HCT116 (cell line): ENCODE measurements at regions not wholly inside any gene's neighbourhood (a gene's known extent, or its start where the extent isn't known, plus 50 kb on each side); places are given as distances from the start of the nearest gene placed in this dataset.

Experiments
- ATAC-seq: fragments of 200-7000 bp; cut with Tn5 transposase; 2 replicates; pipeline ENCODE4 v1.9.1; 2020; ENCODE audit warnings: mild to moderate bottlenecking, moderate library complexity
- BruUV-seq: library from RNA; stranded (reverse); fragments of 400-500 nt; replicated peaks from 2 replicates; lab custom pipeline; 2021; lab: Mats Ljungman, UMichigan
- CTCF ChIA-PET: fragments of 300-600 bp; sonication (Branson Sonifier 250); formaldehyde crosslinking; loops from one replicate; lab custom pipeline; 2021; ENCODE audit warnings: antibody characterized with exemption; lab: Charles Lee
- POLR2A ChIA-PET: fragments of 300-600, 350-600 bp; sonication (Branson Sonifier 250); formaldehyde crosslinking; loops from one replicate; lab custom pipeline; 2021; ENCODE audit warnings: antibody characterized with exemption; lab: Charles Lee
- RAD21 ChIA-PET, 2 experiments: fragments of 300-600 bp; sonication (Branson Sonifier 250); formaldehyde crosslinking; loops; one replicate each; lab custom pipeline; 2023; ENCODE audit warnings: low total read pairs in 2 of 2; ENCODE audit not compliant: uncharacterized antibody in 2 of 2, unreplicated experiment in 2 of 2, low non-redundant PET in 1 of 2; lab: Charles Lee
- DNase-seq: peaks from one replicate; pipeline ENCODE4 v3.0.0-alpha.2; 2010; ENCODE audit warnings: low read depth, low spot score
- H2AFZ ChIP-seq: fragments of 200-600 bp; shearing (Covaris generic), sonication (generic); 2 replicates; pipeline ENCODE4 v1.6.1; 2017; ENCODE audit warnings: low read depth, mixed run types, mixed read lengths, antibody characterized with exemption, low read length; ENCODE audit not compliant: poor library complexity, severe bottlenecking
- H3K27ac ChIP-seq: 2 replicates; pipeline ENCODE4 v1.5.1; 2012; ENCODE audit warnings: low read depth, low read length
- H3K27me3 ChIP-seq: fragments of 200-600 bp; sonication (generic); 2 replicates; pipeline ENCODE4 v1.6.1; 2016; ENCODE audit warnings: mixed run types, low read length, mixed read lengths; ENCODE audit not compliant: insufficient read depth
- H3K36me3 ChIP-seq, 2 experiments: fragments of 200-500 bp in 1 of 2; fragments of 200-600 bp in 1 of 2; sonication (Bioruptor generic) in 1 of 2; sonication (generic) in 1 of 2; 2 replicates each; pipeline versions ENCODE4 v1.5.1 to v1.6.1; 2014 to 2016; ENCODE audit warnings: low read length in 2 of 2, inconsistent platforms in 1 of 2, mixed read lengths in 1 of 2, mixed run types in 1 of 2; ENCODE audit not compliant: insufficient read depth in 2 of 2, control insufficient read depth in 1 of 2
- H3K4me1 ChIP-seq, 2 experiments: fragments of 200-600 bp in 1 of 2; sonication (generic) in 1 of 2; 2 replicates each; pipeline versions ENCODE4 v1.5.1 to v1.6.1; 2012 to 2017; ENCODE audit warnings: low read length in 2 of 2, inconsistent platforms in 1 of 2, mild to moderate bottlenecking in 1 of 2, mixed read lengths in 1 of 2, mixed run types in 1 of 2, moderate library complexity in 1 of 2; ENCODE audit not compliant: insufficient read depth in 2 of 2, control insufficient read depth in 1 of 2
- H3K4me2 ChIP-seq: fragments of 200-600 bp; sonication (generic); 2 replicates; pipeline ENCODE4 v1.6.1; 2017; ENCODE audit warnings: mixed run types, low read length, mixed read lengths
- H3K4me3 ChIP-seq, 2 experiments: fragments of 200-600 bp in 1 of 2; sonication (generic) in 1 of 2; replicated peaks in 1 of 2; 2 replicates each; pipeline ENCODE4 v1.5.1; 2011 to 2016; ENCODE audit warnings: low read length in 2 of 2, control low read depth in 1 of 2, low read depth in 1 of 2, mild to moderate bottlenecking in 1 of 2, mixed read lengths in 1 of 2, mixed run types in 1 of 2
- H3K79me2 ChIP-seq: fragments of 200-600 bp; sonication (generic); 2 replicates; pipeline ENCODE4 v1.6.1; 2017; ENCODE audit warnings: mild to moderate bottlenecking, mixed run types, low read length, moderate library complexity, mixed read lengths; ENCODE audit not compliant: insufficient read depth
- H3K9ac ChIP-seq: fragments of 200-600 bp; sonication (generic); 2 replicates; pipeline ENCODE4 v1.6.1; 2016; ENCODE audit warnings: low read length, mixed read lengths
- H3K9me2 ChIP-seq: fragments of 200-600 bp; sonication (generic), shearing (Covaris generic); 2 replicates; pipeline ENCODE4 v1.6.1; 2017; ENCODE audit warnings: mixed run types, mild to moderate bottlenecking, moderate library complexity; ENCODE audit not compliant: insufficient read depth
- H3K9me3 ChIP-seq, 2 experiments: fragments of 200-500 bp in 1 of 2; fragments of 200-600 bp in 1 of 2; sonication (Bioruptor generic) in 1 of 2; sonication (generic) in 1 of 2; 2 replicates each; pipeline ENCODE4 v1.6.1; 2014 to 2017; ENCODE audit warnings: low read length in 2 of 2, mixed read lengths in 2 of 2, inconsistent platforms in 1 of 2, low read depth in 1 of 2, mild to moderate bottlenecking in 1 of 2, mixed run types in 1 of 2, moderate library complexity in 1 of 2; ENCODE audit not compliant: control insufficient read depth in 1 of 2, insufficient read depth in 1 of 2
- H4K20me1 ChIP-seq: fragments of 200-600 bp; sonication (generic), shearing (Covaris generic); 2 replicates; pipeline ENCODE4 v1.6.1; 2017; ENCODE audit warnings: mixed run types, mild to moderate bottlenecking, moderate library complexity; ENCODE audit not compliant: insufficient read depth
- CBX3 ChIP-seq: IDR thresholded peaks from 2 replicates; pipeline ENCODE4 v1.6.1; 2012; ENCODE audit warnings: low read depth
- CEBPB ChIP-seq: IDR thresholded peaks from 2 replicates; pipeline ENCODE4 v1.6.1; 2012; ENCODE audit warnings: low read depth
- EGR1 ChIP-seq: IDR thresholded peaks from 2 replicates; pipeline ENCODE4 v1.6.1; 2012; ENCODE audit warnings: low read depth
- ELF1 ChIP-seq: IDR thresholded peaks from 2 replicates; pipeline ENCODE4 v1.6.1; 2012; ENCODE audit warnings: low read depth, borderline replicate concordance
- EZH2phosphoT487 ChIP-seq: fragments of 200-600 bp; IDR thresholded peaks from 2 replicates; pipeline ENCODE4 v1.6.1; 2018; ENCODE audit warnings: antibody characterized with exemption, borderline replicate concordance
- FOSL1 ChIP-seq: IDR thresholded peaks from 2 replicates; pipeline ENCODE4 v1.6.1; 2012; ENCODE audit warnings: low read depth
- JUND ChIP-seq: IDR thresholded peaks from 2 replicates; pipeline ENCODE4 v1.6.1; 2012
- MAX ChIP-seq: IDR thresholded peaks from 2 replicates; pipeline ENCODE4 v1.6.1; 2012
- POLR2A ChIP-seq: IDR thresholded peaks from 2 replicates; pipeline ENCODE4 v1.7.0; 2011; ENCODE audit warnings: borderline replicate concordance; ENCODE audit not compliant: insufficient read depth, insufficient read length; ENCODE audit errors: extremely low read depth
- RAD21 ChIP-seq: IDR thresholded peaks from 2 replicates; pipeline ENCODE4 v1.6.1; 2012; ENCODE audit warnings: low read depth, mild to moderate bottlenecking
- REST ChIP-seq: IDR thresholded peaks from 2 replicates; pipeline ENCODE4 v1.6.1; 2012; ENCODE audit warnings: low read depth
- SIN3A ChIP-seq: IDR thresholded peaks from 2 replicates; pipeline ENCODE4 v1.6.1; 2012; ENCODE audit warnings: low read depth
- SP1 ChIP-seq: IDR thresholded peaks from 2 replicates; pipeline ENCODE4 v1.6.1; 2012; ENCODE audit warnings: low read depth
- SRF ChIP-seq: IDR thresholded peaks from 2 replicates; pipeline ENCODE4 v1.6.1; 2012; ENCODE audit warnings: low read depth
- TCF7L2 ChIP-seq: IDR thresholded peaks from 2 replicates; pipeline ENCODE4 v1.7.0; 2011; ENCODE audit warnings: borderline replicate concordance, inconsistent platforms; ENCODE audit not compliant: insufficient read depth, insufficient read length; ENCODE audit errors: extremely low read depth
- YY1 ChIP-seq: IDR thresholded peaks from 2 replicates; pipeline ENCODE4 v1.6.1; 2011; ENCODE audit warnings: low read length, low read depth, moderate library complexity, mild to moderate bottlenecking; ENCODE audit not compliant: insufficient replicate concordance; ENCODE audit errors: extremely low read depth
- ZFX ChIP-seq: fragments of 450-650 bp; IDR thresholded peaks from 2 replicates; pipeline ENCODE4 v1.6.1; 2017
- ZNF274 ChIP-seq: fragments of 200-500 bp; sonication (Bioruptor generic); IDR thresholded peaks from 2 replicates; pipeline ENCODE4 v1.6.1; 2014; ENCODE audit warnings: mild to moderate bottlenecking, low read depth, low read length, inconsistent platforms
- intact Hi-C: fragments of 100-400 bp; cut with micrococcal nuclease; formaldehyde crosslinking; loops from 2 replicates; pipeline ENCODE4 v1.10.0; 2022
- TF ChIP-seq, protein P1 (sequence below): IDR thresholded peaks from 2 replicates; pipeline ENCODE4 v1.6.1; 2011; ENCODE audit warnings: mild to moderate bottlenecking, low read length, moderate library complexity; ENCODE audit not compliant: insufficient replicate concordance; ENCODE audit errors: extremely low read depth
- TF ChIP-seq, protein P2 (sequence below): IDR thresholded peaks from 2 replicates; pipeline ENCODE4 v1.6.1; 2012

GRCh38 chr2:186058614-186059013 is 320.0 kb downstream of the FSIP2 start:
- Histone ChIP-seq H3K36me3 (no peaks in the 10 kb centered on the region), H3K4me3 (no peak overlapping the region), H3K9me2 (no peaks in the 10 kb centered on the region), H3K9ac (no peak overlapping the region), H3K9me3 (no peaks in the 10 kb centered on the region), H3K79me2 (no peaks in the 10 kb centered on the region), H3K4me1 (no peaks in the 10 kb centered on the region), H2AFZ (no peak overlapping the region), H3K4me2 (no peak overlapping the region), H3K27ac (no peak overlapping the region), H4K20me1 (no peaks in the 10 kb centered on the region), H3K27me3 (no peaks in the 10 kb centered on the region)
- intact Hi-C loops = no loop called here
- TF ChIP-seq ELF1 (no peak), MAX (no peak), EGR1 (no peak), FOSL1 (no peak), CEBPB (no peak), ZNF274 (no peak), EZH2phosphoT487 (no peak), SRF (no peak), YY1 (no peak), POLR2A (no peak), TCF7L2 (no peak), SIN3A (no peak), SP1 (no peak), RAD21 (no peak), REST (no peak), JUND (no peak), ZFX (no peak), CBX3 (no peak)
- TF ChIP-seq, protein P1, sequence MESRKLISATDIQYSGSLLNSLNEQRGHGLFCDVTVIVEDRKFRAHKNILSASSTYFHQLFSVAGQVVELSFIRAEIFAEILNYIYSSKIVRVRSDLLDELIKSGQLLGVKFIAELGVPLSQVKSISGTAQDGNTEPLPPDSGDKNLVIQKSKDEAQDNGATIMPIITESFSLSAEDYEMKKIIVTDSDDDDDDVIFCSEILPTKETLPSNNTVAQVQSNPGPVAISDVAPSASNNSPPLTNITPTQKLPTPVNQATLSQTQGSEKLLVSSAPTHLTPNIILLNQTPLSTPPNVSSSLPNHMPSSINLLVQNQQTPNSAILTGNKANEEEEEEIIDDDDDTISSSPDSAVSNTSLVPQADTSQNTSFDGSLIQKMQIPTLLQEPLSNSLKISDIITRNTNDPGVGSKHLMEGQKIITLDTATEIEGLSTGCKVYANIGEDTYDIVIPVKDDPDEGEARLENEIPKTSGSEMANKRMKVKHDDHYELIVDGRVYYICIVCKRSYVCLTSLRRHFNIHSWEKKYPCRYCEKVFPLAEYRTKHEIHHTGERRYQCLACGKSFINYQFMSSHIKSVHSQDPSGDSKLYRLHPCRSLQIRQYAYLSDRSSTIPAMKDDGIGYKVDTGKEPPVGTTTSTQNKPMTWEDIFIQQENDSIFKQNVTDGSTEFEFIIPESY = no peak
- TF ChIP-seq, protein P2, sequence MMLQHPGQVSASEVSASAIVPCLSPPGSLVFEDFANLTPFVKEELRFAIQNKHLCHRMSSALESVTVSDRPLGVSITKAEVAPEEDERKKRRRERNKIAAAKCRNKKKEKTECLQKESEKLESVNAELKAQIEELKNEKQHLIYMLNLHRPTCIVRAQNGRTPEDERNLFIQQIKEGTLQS = no peak
- ATAC-seq (no peak), DNase-seq (no peak)
- BruUV-seq = no TSS peak
- ChIA-PET RAD21 (interaction anchor here in 1 of 2 experiments (0.6 kb wide), 1 partner anchor 107 kb away, joined by 3 read pairs; no protein-coding TSS in a partner anchor), CTCF (no interaction called here), POLR2A (no interaction called here)
